Keratinocyte (primary cell): ENCODE measurements at regions not wholly inside any gene's neighbourhood (a gene's known extent, or its start where the extent isn't known, plus 50 kb on each side); places are given as distances from the start of the nearest gene placed in this dataset.

ENCODE experiments used
- CTCF ChIP-seq, 3 experiments: IDR thresholded peaks in 1 of 3; conservative IDR thresholded peaks in 1 of 3; optimal IDR thresholded peaks in 1 of 3; 2 replicates in 2 of 3; 3 replicates in 1 of 3; pipeline versions ENCODE3 to v1.5.1; 2011; ENCODE audit warnings: low read length in 3 of 3, mild to moderate bottlenecking in 3 of 3, moderate library complexity in 2 of 3, control low read depth in 1 of 3, inconsistent platforms in 1 of 3; ENCODE audit not compliant: insufficient read depth in 2 of 3; ENCODE audit errors: extremely low read depth in 1 of 3
- EZH2 ChIP-seq: IDR thresholded peaks from one replicate; pipeline ENCODE4 v1.6.1; 2012; ENCODE audit warnings: inconsistent platforms, mild to moderate bottlenecking, low read length, moderate library complexity

GRCh38 chr2:228627510-228627909 lies 446.0 kb upstream of the SPHKAP start:
- TF ChIP-seq CTCF (optimal IDR thresholded peaks at IDR 0.05 in 1 of 3, IDR thresholded peaks at IDR 0.05 in 1 of 3, conservative IDR thresholded peaks at IDR 0.05 in 1 of 3; ENCODE audit: extremely low read depth in 1 of 3, insufficient read depth in 2 of 3, low read length in 3 of 3), result no peak
- no peak for TF ChIP-seq EZH2
